Endothelial cell of umbilical vein (primary cell): ENCODE measurements at regions not wholly inside any gene's neighbourhood (a gene's known extent, or its start where the extent isn't known, plus 50 kb on each side); places are given as distances from the start of the nearest gene placed in this dataset.

Experiments used
- BruUV-seq: library from RNA; stranded (reverse); fragments of 400-500 nt; replicated peaks from 2 replicates; lab custom pipeline; 2021; lab: Mats Ljungman, UMichigan
- CTCF ChIA-PET: fragments of 300-600, 350-600 bp; sonication (Branson Sonifier 250); formaldehyde crosslinking; loops from one replicate; lab custom pipeline; 2021; ENCODE audit warnings: antibody characterized with exemption, inconsistent platforms; lab: Charles Lee
- POLR2A ChIA-PET: fragments of 300-600, 350-600 bp; sonication (Branson Sonifier 250); formaldehyde crosslinking; loops from one replicate; lab custom pipeline; 2021; ENCODE audit warnings: antibody characterized with exemption, inconsistent platforms; lab: Charles Lee
- DNase-seq: peaks from one replicate; pipeline ENCODE4 v3.0.0-alpha.2; 2011; ENCODE audit warnings: low read depth, low spot score
- FAIRE-seq: peaks from 2 replicates; lab custom pipeline; 2011; peaks lifted over from hg19 to GRCh38; lab: Jason Lieb, UNC
- H2AFZ ChIP-seq: 2 replicates; pipeline ENCODE4 v1.6.0; 2012; ENCODE audit warnings: low read depth, low read length, control low read depth, inconsistent platforms
- H3K27ac ChIP-seq: 2 replicates; pipeline ENCODE4 v1.5.1; 2011; ENCODE audit warnings: low read depth, mild to moderate bottlenecking, control low read depth, low read length, moderate library complexity; ENCODE audit not compliant: insufficient read depth
- H3K27me3 ChIP-seq, 2 experiments: 2 replicates each; pipeline versions ENCODE4 v1.6.0 to v1.6.1; 2011; ENCODE audit warnings: low read length in 2 of 2, mixed read lengths in 1 of 2; ENCODE audit not compliant: control insufficient read depth in 2 of 2, insufficient read depth in 2 of 2
- H3K36me3 ChIP-seq, 2 experiments: 2 replicates in 1 of 2; 3 replicates in 1 of 2; pipeline ENCODE4 v1.5.1; 2011; ENCODE audit warnings: low read length in 2 of 2, mild to moderate bottlenecking in 1 of 2, moderate library complexity in 1 of 2; ENCODE audit not compliant: control insufficient read depth in 2 of 2, insufficient read depth in 2 of 2; ENCODE audit errors: extremely low read depth in 1 of 2
- H3K4me1 ChIP-seq: 3 replicates; pipeline ENCODE4 v1.5.1; 2011; ENCODE audit warnings: mild to moderate bottlenecking, low read length; ENCODE audit not compliant: control insufficient read depth, insufficient read depth; ENCODE audit errors: extremely low read depth
- H3K4me2 ChIP-seq: 2 replicates; pipeline ENCODE4 v1.6.1; 2011; ENCODE audit warnings: low read length, control low read depth, mixed read lengths; ENCODE audit not compliant: insufficient read depth
- H3K4me3 ChIP-seq, 3 experiments: fragments of 200-600 bp in 1 of 3; sonication (generic), shearing (Covaris generic) in 1 of 3; replicated peaks in 1 of 3; 2 replicates each; pipeline ENCODE4 v1.5.1; 2011 to 2016; ENCODE audit warnings: control low read depth in 3 of 3, low read length in 3 of 3, mild to moderate bottlenecking in 2 of 3, inconsistent platforms in 1 of 3, low read depth in 1 of 3, moderate library complexity in 1 of 3; ENCODE audit not compliant: insufficient read depth in 1 of 3
- H3K79me2 ChIP-seq: 2 replicates; pipeline ENCODE4 v1.6.0; 2012; ENCODE audit warnings: low read length, inconsistent platforms; ENCODE audit not compliant: control insufficient read depth, insufficient read depth
- H3K9ac ChIP-seq: replicated peaks from 2 replicates; pipeline ENCODE3; 2011; ENCODE audit warnings: low read length, control low read depth; ENCODE audit not compliant: insufficient read depth; ENCODE audit errors: extremely low read depth
- H3K9me1 ChIP-seq: replicated peaks from 3 replicates; pipeline ENCODE4 v1.6.0; 2011; ENCODE audit warnings: mild to moderate bottlenecking, low read length; ENCODE audit not compliant: control insufficient read depth, insufficient read depth; ENCODE audit errors: extremely low read depth
- H3K9me3 ChIP-seq: replicated peaks from 2 replicates; pipeline ENCODE4 v1.5.1; 2012; ENCODE audit warnings: low read length, inconsistent platforms; ENCODE audit not compliant: control insufficient read depth, insufficient read depth
- H4K20me1 ChIP-seq: replicated peaks from 2 replicates; pipeline ENCODE3; 2011; ENCODE audit warnings: mild to moderate bottlenecking, low read length; ENCODE audit not compliant: control insufficient read depth, insufficient read depth; ENCODE audit errors: extremely low read depth
- EZH2 ChIP-seq: IDR thresholded peaks from 2 replicates; pipeline ENCODE4 v1.6.1; 2012; ENCODE audit warnings: borderline replicate concordance, low read depth, mild to moderate bottlenecking, moderate library complexity, low read length, inconsistent platforms; ENCODE audit not compliant: severe bottlenecking
- FOS ChIP-seq: IDR thresholded peaks from 2 replicates; pipeline ENCODE4 v1.6.1; 2011; ENCODE audit warnings: mild to moderate bottlenecking, low read length, moderate library complexity, borderline replicate concordance; ENCODE audit not compliant: insufficient read depth
- GATA2 ChIP-seq: IDR thresholded peaks from 2 replicates; pipeline ENCODE4 v1.7.0; 2011; ENCODE audit warnings: low read depth, mild to moderate bottlenecking, moderate library complexity, mixed read lengths, low read length; ENCODE audit not compliant: insufficient read length, insufficient read depth
- JUN ChIP-seq: IDR thresholded peaks from 2 replicates; pipeline ENCODE4 v1.6.1; 2011; ENCODE audit warnings: borderline replicate concordance, low read depth; ENCODE audit not compliant: insufficient read length, insufficient read depth
- MYC ChIP-seq: IDR thresholded peaks from one replicate; pipeline ENCODE4 v1.6.1; 2011; ENCODE audit warnings: mild to moderate bottlenecking, low read depth, low read length
- POLR2A ChIP-seq: IDR thresholded peaks from 2 replicates; pipeline ENCODE4 v1.6.1; 2012; ENCODE audit warnings: low read depth, mild to moderate bottlenecking, control low read depth, low read length
- POLR2AphosphoS5 ChIP-seq: IDR thresholded peaks from 2 replicates; pipeline ENCODE4 v1.6.1; 2012; ENCODE audit warnings: low read depth, mild to moderate bottlenecking, control low read depth, low read length, moderate library complexity; ENCODE audit not compliant: insufficient read depth
- dilution Hi-C: fragments of 300-500 bp; cut with MboI; formaldehyde crosslinking; loops from one replicate; pipeline ENCODE4 v1.15.0; 2019; ENCODE audit warnings: low sequenced_read_pairs; ENCODE audit not compliant: extremely low pct_ligation_motif_present
- intact Hi-C: fragments of 100-400 bp; cut with micrococcal nuclease; formaldehyde crosslinking; loops from one replicate; pipeline ENCODE4 v1.10.0; 2022
- TF ChIP-seq, protein P1 (sequence below): IDR thresholded peaks from 2 replicates; pipeline ENCODE4 v1.6.1; 2011; ENCODE audit not compliant: insufficient read depth, insufficient read length
- TF ChIP-seq, protein P2 (sequence below), 2 donors: IDR thresholded peaks; 1 replicate in 1 of 2; 2 replicates in 1 of 2; pipeline ENCODE4 v1.5.1; 2011; ENCODE audit warnings: low read length in 2 of 2, mild to moderate bottlenecking in 2 of 2, moderate library complexity in 2 of 2, control low read depth in 1 of 2, inconsistent platforms in 1 of 2, low read depth in 1 of 2; ENCODE audit not compliant: insufficient read depth in 1 of 2; ENCODE audit errors: extremely low read depth in 1 of 2

DNA sequence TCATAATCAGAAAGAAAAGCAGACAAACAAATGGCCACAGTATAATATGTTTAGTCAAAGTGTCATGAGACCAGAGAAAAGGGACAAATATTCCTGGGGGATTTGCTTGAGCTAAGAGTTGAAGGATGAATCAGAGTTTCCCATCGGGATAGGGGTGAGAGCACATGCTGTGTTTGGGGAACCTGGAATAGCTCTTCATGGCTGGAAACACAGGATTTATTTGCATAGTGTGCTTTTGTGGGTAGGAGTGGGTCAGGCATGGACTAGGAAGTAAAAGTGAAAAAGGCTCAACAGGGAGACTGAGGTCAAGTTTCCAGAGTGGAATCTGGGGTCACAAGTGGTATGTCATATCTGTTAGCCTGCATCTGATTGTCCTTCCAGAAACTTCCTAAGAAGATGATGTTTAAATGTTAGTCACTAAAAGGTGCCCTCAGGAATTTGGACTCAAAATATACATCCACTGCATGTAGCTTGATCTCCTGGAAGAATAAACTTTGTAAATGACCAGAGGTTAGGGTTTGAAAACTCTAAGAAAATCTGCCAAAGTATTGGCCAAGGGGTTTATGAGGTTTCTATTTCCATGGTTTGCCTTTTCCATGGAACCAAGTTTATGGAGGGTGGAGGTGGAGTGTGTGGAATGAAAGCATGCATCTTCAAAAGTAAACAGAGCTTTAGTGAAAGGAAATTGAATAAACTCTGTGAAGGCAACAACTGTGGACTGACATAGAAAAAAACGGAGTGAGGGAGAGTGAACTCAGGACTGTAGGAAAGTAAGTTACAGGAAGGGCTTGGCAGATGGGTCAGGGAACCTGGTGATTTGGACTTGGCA is 344.6 kb downstream of the C12orf75 start:
- Histone ChIP-seq H3K9ac (no peak overlapping the region), H3K9me1 (no peaks in the 10 kb centered on the region), H2AFZ (no peak overlapping the region), H4K20me1 (no peaks in the 10 kb centered on the region), H3K36me3 (no peaks in the 10 kb centered on the region), H3K9me3 (no peaks in the 10 kb centered on the region), H3K27me3 (no peaks in the 10 kb centered on the region), H3K27ac (no peak overlapping the region), H3K4me2 (no peak overlapping the region), H3K4me1 (peaks cover 6% of the 10 kb centered on the region), H3K4me3 (no peak overlapping the region), H3K79me2 (no peaks in the 10 kb centered on the region)
- TF ChIP-seq, protein P1, sequence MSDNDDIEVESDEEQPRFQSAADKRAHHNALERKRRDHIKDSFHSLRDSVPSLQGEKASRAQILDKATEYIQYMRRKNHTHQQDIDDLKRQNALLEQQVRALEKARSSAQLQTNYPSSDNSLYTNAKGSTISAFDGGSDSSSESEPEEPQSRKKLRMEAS: no peak
- TF ChIP-seq GATA2 (no peak), MYC (no peak), FOS (no peak), JUN (no peak), POLR2AphosphoS5 (no peak), POLR2A (no peak), EZH2 (no peak)
- TF ChIP-seq, protein P2, sequence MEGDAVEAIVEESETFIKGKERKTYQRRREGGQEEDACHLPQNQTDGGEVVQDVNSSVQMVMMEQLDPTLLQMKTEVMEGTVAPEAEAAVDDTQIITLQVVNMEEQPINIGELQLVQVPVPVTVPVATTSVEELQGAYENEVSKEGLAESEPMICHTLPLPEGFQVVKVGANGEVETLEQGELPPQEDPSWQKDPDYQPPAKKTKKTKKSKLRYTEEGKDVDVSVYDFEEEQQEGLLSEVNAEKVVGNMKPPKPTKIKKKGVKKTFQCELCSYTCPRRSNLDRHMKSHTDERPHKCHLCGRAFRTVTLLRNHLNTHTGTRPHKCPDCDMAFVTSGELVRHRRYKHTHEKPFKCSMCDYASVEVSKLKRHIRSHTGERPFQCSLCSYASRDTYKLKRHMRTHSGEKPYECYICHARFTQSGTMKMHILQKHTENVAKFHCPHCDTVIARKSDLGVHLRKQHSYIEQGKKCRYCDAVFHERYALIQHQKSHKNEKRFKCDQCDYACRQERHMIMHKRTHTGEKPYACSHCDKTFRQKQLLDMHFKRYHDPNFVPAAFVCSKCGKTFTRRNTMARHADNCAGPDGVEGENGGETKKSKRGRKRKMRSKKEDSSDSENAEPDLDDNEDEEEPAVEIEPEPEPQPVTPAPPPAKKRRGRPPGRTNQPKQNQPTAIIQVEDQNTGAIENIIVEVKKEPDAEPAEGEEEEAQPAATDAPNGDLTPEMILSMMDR (IDR thresholded peaks at IDR 0.05; ENCODE audit: extremely low read depth in 1 of 2, insufficient read depth in 1 of 2, low read depth in 1 of 2, low read length in 2 of 2): no peak
- ChIA-PET CTCF (no interaction called here), POLR2A (no interaction called here)
- no TSS peak for BruUV-seq
- DNase-seq (no peak), FAIRE-seq (no peak)
- dilution Hi-C loops: no loop called here
- intact Hi-C loops: no loop called here
